Activated T-cell treated with anti-CD3 and anti-CD28 coated beads, Interleukin-2, amount 50 U/mL, for 4 hours (primary cell): ENCODE measurements at regions not wholly inside any gene's neighbourhood (a gene's known extent, or its start where the extent isn't known, plus 50 kb on each side); places are given as distances from the start of the nearest gene placed in this dataset.

Experiments
- ATAC-seq, 2 donors: fragments of 200-7000 bp; cut with Tn5 transposase; one replicate each; pipeline ENCODE4 v1.10.0; 2021
- DNase-seq: peaks from one replicate; pipeline ENCODE4 v3.0.0-alpha.2; 2020
- H3K27me3 Mint-ChIP-seq: one replicate; pipeline ENCODE4 v1.8.0; 2021; ENCODE audit warnings: low read depth, mixed read lengths
- H3K36me3 Mint-ChIP-seq: one replicate; pipeline ENCODE4 v1.8.0; 2022; ENCODE audit warnings: mixed read lengths; ENCODE audit not compliant: insufficient read depth
- H3K4me1 Mint-ChIP-seq: one replicate; pipeline ENCODE4 v1.8.0; 2021; ENCODE audit warnings: low read depth, mixed read lengths
- H3K4me3 Mint-ChIP-seq: one replicate; pipeline ENCODE4 v1.8.0; 2021; ENCODE audit warnings: mild to moderate bottlenecking, moderate library complexity, mixed read lengths
- H3K9me3 Mint-ChIP-seq: one replicate; pipeline ENCODE4 v1.8.0; 2021; ENCODE audit warnings: mixed read lengths

- DNase-seq (no peak), ATAC-seq (no peak)
- H3K27me3 Mint-ChIP-seq, result no peaks in the 10 kb centered on the region
- H3K4me3 Mint-ChIP-seq, result no peak overlapping the region
- H3K36me3 Mint-ChIP-seq, result no peaks in the 10 kb centered on the region
- H3K4me1 Mint-ChIP-seq, result no peaks in the 10 kb centered on the region
- H3K9me3 Mint-ChIP-seq, result peaks cover 39% of the 10 kb centered on the region
These were observed 341.8 kb upstream of the CTNND2 start for GRCh38 chr5:12246036-12246435.

- DNase-seq (no peak), ATAC-seq (no peak)
- H3K4me1 Mint-ChIP-seq, result no peaks in the 10 kb centered on the region
These were observed 341.2 kb upstream of the CTNND2 start for GRCh38 chr5:12245429-12245828.

GRCh38 chr5:12242950-12243888 lies 339.0 kb upstream of the CTNND2 start:
- ATAC-seq (no peak), DNase-seq (no peak)
- H3K9me3 Mint-ChIP-seq, result peaks cover 31% of the 10 kb centered on the region
- H3K27me3 Mint-ChIP-seq, result no peaks in the 10 kb centered on the region
- no peak overlapping the region for H3K4me3 Mint-ChIP-seq
- no peaks in the 10 kb centered on the region for H3K36me3 Mint-ChIP-seq
- no peaks in the 10 kb centered on the region for H3K4me1 Mint-ChIP-seq

More at GRCh38 chr5:12245429-12245828, 341.2 kb upstream of the CTNND2 start:
- H3K4me3 Mint-ChIP-seq, result no peak overlapping the region
- H3K9me3 Mint-ChIP-seq, result peaks cover 34% of the 10 kb centered on the region
- no peaks in the 10 kb centered on the region for H3K27me3 Mint-ChIP-seq
- H3K36me3 Mint-ChIP-seq, result no peaks in the 10 kb centered on the region

- Mint-ChIP-seq H3K27me3 (no peaks in the 10 kb centered on the region), H3K4me1 (no peaks in the 10 kb centered on the region), H3K9me3 (peaks cover 9% of the 10 kb centered on the region), H3K36me3 (no peaks in the 10 kb centered on the region), H3K4me3 (no peak overlapping the region)
- no peak for ATAC-seq
- DNase-seq, result no peak
These were observed 333.8 kb upstream of the CTNND2 start for GRCh38 chr5:12237837-12238575.

GRCh38 chr5:12230659-12231058 lies 326.4 kb upstream of the CTNND2 start:
- H3K36me3 Mint-ChIP-seq, result no peaks in the 10 kb centered on the region
- DNase-seq (no peak), ATAC-seq (no peak)
- no peaks in the 10 kb centered on the region for H3K9me3 Mint-ChIP-seq
- no peak overlapping the region for H3K4me3 Mint-ChIP-seq
- H3K27me3 Mint-ChIP-seq, result no peaks in the 10 kb centered on the region
- H3K4me1 Mint-ChIP-seq, result no peaks in the 10 kb centered on the region

GRCh38 chr5:12217039-12217438 lies 312.8 kb upstream of the CTNND2 start:
- peaks cover 10% of the 10 kb centered on the region for H3K9me3 Mint-ChIP-seq
- no peak for DNase-seq
- H3K36me3 Mint-ChIP-seq, result no peaks in the 10 kb centered on the region
- no peaks in the 10 kb centered on the region for H3K4me1 Mint-ChIP-seq
- no peaks in the 10 kb centered on the region for H3K27me3 Mint-ChIP-seq
- no peak overlapping the region for H3K4me3 Mint-ChIP-seq
- ATAC-seq, result no peak

GRCh38 chr5:12214267-12215015 lies 310.2 kb upstream of the CTNND2 start:
- no peak for ATAC-seq
- H3K9me3 Mint-ChIP-seq, result peaks cover 6% of the 10 kb centered on the region
- H3K4me1 Mint-ChIP-seq, result no peaks in the 10 kb centered on the region
- no peak overlapping the region for H3K4me3 Mint-ChIP-seq
- H3K27me3 Mint-ChIP-seq, result no peaks in the 10 kb centered on the region
- H3K36me3 Mint-ChIP-seq, result no peaks in the 10 kb centered on the region
- no peak for DNase-seq

- DNase-seq (no peak), ATAC-seq (no peak)
- H3K36me3 Mint-ChIP-seq, result no peaks in the 10 kb centered on the region
- H3K4me1 Mint-ChIP-seq, result no peaks in the 10 kb centered on the region
- H3K27me3 Mint-ChIP-seq, result no peaks in the 10 kb centered on the region
- no peak overlapping the region for H3K4me3 Mint-ChIP-seq
- peaks cover 18% of the 10 kb centered on the region for H3K9me3 Mint-ChIP-seq
These were observed 304.3 kb upstream of the CTNND2 start for GRCh38 chr5:12208366-12209100.

- H3K4me1 Mint-ChIP-seq, result no peaks in the 10 kb centered on the region
- no peak for DNase-seq
- no peak overlapping the region for H3K4me3 Mint-ChIP-seq
- no peaks in the 10 kb centered on the region for H3K27me3 Mint-ChIP-seq
- H3K36me3 Mint-ChIP-seq, result no peaks in the 10 kb centered on the region
- H3K9me3 Mint-ChIP-seq, result peaks cover 18% of the 10 kb centered on the region
- ATAC-seq, result no peak
These were observed 300.5 kb upstream of the CTNND2 start for GRCh38 chr5:12204761-12205160.

- Mint-ChIP-seq H3K27me3 (no peaks in the 10 kb centered on the region), H3K9me3 (peaks cover 23% of the 10 kb centered on the region), H3K4me1 (no peaks in the 10 kb centered on the region), H3K36me3 (no peaks in the 10 kb centered on the region), H3K4me3 (no peak overlapping the region)
- ATAC-seq (no peak), DNase-seq (no peak)
These were observed 289.3 kb upstream of the CTNND2 start for GRCh38 chr5:12193536-12193935.

- Mint-ChIP-seq H3K4me3 (no peak overlapping the region), H3K36me3 (no peaks in the 10 kb centered on the region), H3K27me3 (no peaks in the 10 kb centered on the region), H3K4me1 (no peaks in the 10 kb centered on the region), H3K9me3 (peaks cover 13% of the 10 kb centered on the region)
- ATAC-seq (no peak), DNase-seq (no peak)
These were observed 278.8 kb upstream of the CTNND2 start for GRCh38 chr5:12183003-12183402.

GRCh38 chr5:12177851-12178250 lies 273.6 kb upstream of the CTNND2 start:
- Mint-ChIP-seq H3K9me3 (peaks cover 7% of the 10 kb centered on the region), H3K27me3 (no peaks in the 10 kb centered on the region), H3K36me3 (no peaks in the 10 kb centered on the region), H3K4me3 (no peak overlapping the region), H3K4me1 (no peaks in the 10 kb centered on the region)
- ATAC-seq, result no peak
- DNase-seq, result no peak

- ATAC-seq (no peak), DNase-seq (no peak)
- no peaks in the 10 kb centered on the region for H3K27me3 Mint-ChIP-seq
- H3K4me3 Mint-ChIP-seq, result no peak overlapping the region
- no peaks in the 10 kb centered on the region for H3K36me3 Mint-ChIP-seq
- peaks cover 3% of the 10 kb centered on the region for H3K9me3 Mint-ChIP-seq
- no peaks in the 10 kb centered on the region for H3K4me1 Mint-ChIP-seq
These were observed 273.0 kb upstream of the CTNND2 start for GRCh38 chr5:12177225-12177624.
